ENCODE measurements at regions not wholly inside any gene's neighbourhood (a gene's known extent, or its start where the extent isn't known, plus 50 kb on each side); places are given as distances from the start of the nearest gene placed in this dataset.
A peak's percentile ranks its signal among the peaks of the same experiment; 100 is the strongest.

DNA sequence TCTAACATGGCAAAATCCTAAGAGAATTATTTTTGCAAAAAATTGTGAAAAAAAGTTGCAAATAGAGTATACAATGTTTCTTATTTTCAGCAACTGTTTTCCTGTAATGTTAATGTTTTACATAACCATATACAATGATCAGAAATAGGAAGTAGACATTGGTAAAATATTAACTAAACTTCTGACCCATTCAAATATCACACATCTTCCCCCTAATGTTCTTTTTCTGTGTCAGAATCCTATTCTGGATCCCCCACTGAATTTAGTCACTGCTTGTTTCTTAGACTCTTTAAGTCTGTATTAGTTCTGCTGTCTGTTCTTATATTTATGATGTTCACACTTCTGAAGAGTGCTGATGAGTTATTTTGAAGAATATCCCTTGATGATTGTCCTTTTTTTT lies 62.0 kb downstream of the HFE start:
- DNase-seq: no peak

DNA sequence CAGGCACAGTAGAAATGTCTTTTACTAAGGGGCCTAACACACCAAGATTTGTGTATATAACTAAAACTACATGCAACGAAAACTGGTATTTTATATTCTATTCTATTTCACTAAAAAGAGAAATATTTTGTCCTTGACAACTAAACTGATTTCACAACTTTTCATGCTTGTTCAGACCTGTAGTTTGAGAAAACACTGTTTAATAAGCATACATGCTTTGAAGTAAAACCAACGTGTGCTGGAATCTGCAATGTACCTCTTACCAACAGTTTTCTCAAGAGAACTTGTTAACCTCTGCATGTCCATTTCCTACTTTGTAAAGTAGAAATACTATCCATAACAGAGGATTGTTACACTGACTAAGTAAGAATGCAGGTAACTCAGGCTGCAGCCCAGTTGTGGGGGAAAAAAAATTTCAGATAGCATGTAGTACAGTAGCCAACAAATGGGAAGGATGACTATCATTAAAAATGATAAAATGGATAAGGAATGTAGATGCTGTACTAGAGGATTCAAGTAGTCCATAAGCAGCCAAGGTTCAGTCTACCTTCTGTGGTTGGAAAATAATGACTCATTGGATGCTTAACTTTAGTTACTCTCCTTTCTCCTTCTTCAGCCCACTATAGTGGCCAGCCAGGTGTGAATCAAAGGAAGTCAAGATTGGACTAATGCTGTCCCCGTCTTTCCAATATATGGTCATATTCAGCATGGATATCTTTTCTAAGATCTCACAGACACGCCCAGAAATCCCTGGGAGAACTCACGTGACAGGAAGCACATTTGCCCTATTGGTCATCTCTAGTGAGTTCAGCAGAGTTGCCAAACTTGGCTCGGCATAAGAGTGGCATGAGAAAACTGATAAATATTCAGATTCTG lies 65.2 kb downstream of the HFE start:
- DNase-seq: no peak

DNA sequence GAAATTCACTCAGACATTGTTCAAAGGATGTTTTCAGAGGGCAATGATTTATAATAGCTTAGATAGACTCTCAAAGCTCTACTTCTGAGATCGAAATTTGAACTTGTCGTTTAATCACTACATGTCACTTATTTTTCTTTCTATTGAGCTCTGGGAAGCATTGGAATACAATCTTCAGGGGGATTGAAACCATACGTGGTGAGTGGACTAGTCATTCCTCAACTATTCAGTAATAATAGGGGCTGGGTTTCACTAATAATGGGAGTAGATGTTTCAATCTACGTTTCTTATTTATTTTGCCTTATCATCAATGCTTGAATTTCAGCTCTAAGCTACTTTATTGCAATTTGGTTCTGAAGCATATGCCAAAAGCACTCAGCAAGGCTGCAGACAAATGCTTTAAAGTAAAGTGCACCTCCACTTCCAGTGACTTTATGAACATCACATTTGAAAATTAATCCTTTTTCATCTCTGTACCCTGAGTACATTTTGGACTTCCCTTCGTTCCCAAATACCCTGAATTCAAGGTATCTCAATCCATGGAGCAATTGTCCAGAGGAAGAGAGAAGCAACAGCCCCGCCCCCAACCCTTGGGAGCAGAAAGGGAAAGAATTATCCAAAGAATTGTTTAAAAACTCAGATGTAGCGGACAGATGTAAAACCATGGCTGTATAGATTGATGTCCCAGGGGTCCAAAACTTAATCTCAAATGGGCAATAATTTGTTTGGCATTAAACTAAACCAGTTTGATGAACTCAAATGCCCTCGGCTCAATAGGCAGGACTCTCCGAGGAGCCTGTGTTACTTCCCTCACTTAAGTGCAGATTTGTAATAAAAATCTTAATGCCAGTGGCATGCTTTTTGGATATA lies 68.1 kb downstream of the HFE start:
- peak in 1 of 2 experiments; percentile 49 for DNase-seq

DNA sequence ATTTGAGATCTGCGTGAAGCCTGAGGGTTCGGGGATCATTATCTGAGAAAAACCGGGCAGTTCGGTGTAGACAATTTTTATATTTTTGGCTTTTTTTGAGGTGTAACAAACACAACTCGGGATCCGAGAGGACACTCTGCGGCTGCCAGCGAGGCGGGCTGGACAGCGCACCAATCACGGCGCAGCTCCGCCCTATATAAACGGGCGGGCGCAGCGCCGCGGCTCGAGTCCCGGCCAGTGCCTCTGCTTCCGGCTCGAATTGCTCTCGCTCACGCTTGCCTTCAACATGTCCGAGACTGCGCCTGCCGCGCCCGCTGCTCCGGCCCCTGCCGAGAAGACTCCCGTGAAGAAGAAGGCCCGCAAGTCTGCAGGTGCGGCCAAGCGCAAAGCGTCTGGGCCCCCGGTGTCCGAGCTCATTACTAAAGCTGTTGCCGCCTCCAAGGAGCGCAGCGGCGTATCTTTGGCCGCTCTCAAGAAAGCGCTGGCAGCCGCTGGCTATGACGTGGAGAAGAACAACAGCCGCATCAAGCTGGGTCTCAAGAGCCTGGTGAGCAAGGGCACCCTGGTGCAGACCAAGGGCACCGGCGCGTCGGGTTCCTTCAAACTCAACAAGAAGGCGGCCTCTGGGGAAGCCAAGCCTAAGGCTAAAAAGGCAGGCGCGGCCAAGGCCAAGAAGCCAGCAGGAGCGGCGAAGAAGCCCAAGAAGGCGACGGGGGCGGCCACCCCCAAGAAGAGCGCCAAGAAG lies 69.0 kb downstream of the HFE start:
- DNase-seq: peak; percentile 74 to 85

DNA sequence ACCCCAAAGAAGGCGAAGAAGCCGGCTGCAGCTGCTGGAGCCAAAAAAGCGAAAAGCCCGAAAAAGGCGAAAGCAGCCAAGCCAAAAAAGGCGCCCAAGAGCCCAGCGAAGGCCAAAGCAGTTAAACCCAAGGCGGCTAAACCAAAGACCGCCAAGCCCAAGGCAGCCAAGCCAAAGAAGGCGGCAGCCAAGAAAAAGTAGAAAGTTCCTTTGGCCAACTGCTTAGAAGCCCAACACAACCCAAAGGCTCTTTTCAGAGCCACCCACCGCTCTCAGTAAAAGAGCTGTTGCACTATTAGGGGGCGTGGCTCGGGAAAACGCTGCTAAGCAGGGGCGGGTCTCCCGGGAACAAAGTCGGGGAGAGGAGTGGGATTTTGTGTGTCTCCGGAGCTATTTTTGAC lies 69.6 kb downstream of the HFE start:
- DNase-seq: peak in 1 of 2 experiments; percentile 70

DNA sequence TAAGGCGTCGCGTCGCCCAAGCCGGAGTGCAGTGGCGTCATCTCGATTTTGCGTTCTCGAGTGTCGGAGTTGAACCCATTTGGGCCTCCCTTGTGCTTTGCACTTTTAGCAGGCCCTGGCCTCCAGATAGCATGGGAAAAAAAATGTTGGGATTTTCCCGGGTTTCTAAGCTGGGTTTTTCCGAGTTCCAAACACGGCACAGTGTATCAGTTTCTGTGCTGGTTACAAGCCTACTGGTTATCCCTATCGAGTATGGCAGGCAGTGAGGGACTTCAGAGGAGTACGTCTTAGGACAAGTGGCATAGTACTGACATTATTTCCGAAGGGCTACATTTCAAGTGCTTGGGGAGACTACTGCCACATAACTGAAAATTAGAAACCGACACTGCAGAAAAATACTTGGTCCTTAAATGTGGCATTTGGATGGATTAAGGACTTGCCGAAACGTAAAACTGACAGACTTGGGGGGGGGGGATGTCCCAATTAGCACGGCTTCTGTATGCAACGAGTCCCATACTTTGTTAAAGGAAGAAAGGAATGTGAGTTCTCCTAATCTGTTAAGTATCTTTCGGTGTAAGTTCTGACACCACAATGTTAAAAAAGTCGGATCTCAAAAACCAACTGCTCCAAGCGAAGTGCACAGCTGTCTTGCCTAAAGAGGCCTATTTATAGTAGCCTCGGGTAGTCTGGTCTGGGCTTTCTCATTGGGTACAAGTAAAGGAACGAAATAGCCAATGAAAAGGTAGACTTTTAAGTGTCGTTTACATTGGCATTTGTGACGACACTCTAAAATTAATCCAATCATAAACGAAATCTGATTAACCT lies 70.2 kb downstream of the HFE start:
- peak; percentile 87 to 95 for DNase-seq

DNA sequence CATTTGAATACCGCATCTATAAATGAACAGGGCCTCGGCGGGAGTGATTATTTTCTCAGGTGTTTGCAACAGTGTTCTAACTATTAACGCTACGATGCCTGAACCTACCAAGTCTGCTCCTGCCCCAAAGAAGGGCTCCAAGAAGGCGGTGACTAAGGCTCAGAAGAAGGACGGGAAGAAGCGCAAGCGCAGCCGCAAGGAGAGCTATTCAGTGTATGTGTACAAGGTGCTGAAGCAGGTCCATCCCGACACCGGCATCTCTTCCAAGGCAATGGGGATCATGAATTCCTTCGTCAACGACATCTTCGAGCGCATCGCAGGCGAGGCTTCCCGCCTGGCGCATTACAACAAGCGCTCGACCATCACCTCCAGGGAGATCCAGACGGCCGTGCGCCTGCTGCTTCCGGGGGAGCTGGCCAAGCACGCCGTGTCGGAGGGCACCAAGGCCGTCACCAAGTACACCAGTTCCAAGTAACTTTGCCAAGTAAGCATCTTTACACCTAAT lies 70.9 kb downstream of the HFE start:
- no peak for DNase-seq

DNA sequence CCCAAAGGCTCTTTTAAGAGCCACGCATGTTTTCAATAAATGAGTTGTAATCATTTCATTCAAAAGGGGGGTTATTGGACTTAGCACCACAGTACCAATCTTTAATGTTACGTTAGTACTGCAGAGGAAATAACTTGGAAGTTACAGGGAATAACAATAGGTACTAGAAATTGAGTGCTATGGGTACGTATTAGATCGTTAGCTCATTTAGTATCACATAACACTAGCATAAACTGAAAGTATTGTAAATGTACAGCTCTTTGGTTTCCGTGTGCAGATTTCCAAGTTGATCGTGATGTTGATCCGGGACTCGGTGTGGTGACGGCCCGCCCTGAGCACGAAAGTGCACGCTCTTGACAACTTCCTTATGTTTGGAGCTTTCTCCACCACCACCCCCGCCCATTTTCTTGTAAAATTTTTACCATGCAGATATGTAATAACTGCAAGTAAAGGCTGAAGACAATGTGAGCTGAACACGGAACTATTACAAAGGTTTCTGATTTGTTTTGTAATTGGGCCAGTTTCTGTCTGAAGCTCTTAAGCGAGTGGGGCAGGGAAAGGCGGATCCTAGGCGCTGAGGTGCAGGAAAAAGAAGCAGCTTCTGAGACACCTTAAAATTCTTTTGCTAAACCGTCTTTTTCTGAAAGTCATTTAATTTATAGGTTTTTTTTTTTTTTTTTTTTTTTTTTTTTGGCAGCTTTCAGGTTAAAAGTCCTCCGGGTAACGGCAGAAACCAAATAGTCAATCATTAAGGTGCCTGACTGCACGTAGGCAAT lies 71.5 kb downstream of the HFE start:
- peak in 1 of 2 experiments; percentile 33 for DNase-seq

DNA sequence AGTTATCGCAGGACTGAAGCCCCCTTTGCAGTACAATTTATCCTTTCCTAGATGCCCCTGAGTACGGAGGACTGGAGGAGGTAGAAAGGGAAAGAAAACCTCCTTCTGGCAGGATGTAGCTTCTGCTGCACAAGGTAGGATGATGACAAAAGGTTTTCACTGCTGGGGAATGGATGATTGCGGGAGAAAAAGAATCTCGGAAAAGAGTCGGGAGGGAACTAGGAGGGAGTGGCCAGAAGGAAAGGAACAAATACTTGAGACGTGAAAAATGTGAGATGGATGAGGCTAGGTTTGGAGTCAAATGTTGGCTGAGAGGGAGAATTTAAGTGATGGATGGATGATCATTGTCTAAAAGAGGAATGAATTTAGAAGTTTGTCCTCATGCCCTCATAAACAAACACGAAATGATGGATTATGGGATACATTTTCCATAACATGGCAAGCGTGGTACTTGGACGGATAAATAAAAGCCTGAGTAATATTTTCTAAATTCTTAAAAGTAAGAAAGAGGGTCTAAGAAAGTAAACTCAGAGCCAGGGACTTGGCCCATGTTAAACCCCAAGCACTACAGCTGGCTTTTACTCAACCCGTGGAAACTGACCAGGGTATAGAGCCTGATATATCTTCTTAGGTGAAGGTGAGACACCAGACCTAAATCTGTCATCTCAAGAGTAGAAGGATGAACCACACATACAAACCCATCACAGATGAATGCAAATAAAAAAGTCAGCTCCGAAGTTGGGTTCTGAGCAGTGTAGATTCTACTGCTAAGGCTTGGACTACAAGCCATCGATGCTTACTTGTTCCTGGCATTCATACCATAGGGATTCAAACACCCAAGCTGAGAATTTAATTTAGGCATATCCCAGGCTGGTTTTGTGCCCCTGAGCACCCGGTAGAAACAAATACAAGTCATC lies 72.4 kb downstream of the HFE start:
- DNase-seq: no peak

DNA sequence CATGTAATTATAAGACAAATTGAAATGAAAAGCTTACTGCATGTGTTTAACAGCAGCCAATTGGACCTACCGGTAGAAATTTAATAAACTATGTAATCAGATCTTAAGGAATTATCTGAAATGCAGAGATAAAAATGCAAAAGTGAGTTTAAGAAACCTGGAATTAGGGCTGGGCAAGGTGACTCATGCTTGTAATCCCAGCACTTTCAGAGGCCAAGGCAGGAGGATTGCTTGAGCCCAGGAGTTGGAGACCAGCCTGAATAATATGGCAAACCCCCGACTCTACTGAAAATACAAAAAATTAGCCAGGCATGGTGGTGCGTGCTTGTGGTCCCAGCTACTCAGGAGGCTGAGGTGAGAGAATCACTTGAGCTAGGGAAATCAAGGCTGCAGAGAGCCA lies 74.1 kb downstream of the HFE start:
- no peak for DNase-seq

DNA sequence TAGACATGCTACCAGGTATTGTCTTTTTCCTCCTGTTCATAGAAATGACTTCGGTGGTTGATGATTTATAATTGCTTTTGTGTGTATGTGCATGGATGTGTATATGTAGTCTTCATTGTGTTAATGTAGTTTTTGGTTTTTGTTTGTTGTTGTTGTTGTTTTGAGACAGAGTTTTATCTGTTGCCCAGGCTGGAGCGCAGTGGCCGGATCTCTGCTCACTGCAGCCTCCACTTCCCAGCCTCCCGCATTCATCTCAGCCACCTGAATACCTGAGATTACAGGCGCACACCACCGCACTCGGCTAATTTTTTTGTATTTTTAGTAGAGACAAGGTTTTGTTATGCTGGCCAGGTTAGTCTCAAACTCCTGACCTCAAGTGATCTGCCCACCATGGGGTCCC lies 75.2 kb downstream of the HFE start:
- DNase-seq: no peak

DNA sequence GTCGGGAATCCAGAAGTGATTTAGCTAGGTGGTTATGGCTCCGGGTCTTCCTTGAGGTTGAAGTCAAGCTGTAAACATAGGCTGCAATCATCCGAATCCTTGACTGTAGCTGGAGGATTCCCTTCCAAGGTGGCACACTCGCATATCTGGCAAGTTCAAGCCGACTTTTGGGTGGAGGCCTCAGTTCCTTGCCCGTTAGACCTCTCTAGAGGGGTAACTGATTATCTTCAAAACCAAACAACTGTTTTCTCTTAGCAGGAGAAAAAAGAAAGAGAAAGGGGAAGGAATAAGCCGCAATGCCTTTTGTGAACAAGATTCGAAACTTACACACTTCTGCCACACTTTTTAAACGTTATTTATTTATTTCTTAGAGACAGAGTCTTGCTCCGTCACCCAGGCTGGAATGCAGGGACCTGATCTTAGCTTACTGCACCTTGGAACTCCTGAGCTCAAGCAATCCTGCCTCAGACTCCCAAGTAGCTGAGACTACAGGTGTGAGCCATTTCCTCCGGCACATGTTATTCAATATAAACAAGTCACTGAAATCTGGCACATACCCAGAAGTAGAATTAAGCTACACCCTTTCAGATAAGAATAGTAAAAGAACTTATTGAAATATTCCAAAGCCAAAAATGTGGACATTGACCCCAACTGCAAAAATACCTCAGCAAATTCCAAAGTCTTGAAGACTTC lies 76.3 kb downstream of the HFE start:
- DNase-seq: no peak

DNA sequence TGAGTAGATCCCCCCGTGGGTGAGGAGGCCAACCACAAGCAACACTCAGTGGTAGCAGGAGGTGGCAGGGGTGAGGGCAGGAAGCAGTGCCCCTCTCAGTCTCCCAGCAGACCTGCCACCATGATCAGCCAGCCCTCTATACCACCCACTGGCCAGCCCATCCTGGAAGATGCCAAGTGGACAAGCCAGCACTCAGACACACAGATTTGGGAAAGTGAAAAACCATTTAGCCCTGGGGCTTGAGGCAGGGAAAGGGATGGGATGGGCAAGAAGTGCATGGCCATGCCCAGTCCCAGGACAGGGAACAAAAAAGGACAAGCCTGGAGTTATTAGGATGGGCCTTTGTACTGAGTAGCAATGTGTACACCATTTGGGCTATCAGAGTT lies 76.9 kb downstream of the HFE start:
- no peak for DNase-seq

DNA sequence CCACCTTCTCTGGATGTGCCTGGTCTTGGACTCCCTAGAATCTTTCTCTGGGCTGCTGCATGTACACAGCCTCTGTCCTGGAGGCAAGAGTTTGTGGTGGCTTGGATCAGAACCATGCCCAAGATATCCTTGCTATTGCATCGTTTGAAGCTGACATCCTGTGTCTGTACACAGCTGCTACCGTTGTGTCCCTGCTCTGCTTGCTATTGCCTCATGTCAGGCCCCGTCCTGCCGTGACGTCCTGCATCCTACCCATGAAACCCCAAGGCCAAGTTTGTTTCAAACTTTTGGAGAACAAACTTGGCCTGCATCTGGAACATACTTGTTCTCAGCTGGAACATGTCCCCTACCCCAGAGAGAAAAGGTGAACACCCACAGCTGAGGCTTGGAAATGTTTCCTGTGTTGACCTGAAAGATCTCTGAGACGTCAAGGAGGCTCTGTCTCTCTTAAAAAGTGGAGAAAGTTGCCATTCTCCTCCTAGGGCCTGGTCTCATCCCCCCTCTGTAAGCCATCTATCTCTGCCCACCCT lies 78.1 kb downstream of the HFE start:
- no peak for DNase-seq

DNA sequence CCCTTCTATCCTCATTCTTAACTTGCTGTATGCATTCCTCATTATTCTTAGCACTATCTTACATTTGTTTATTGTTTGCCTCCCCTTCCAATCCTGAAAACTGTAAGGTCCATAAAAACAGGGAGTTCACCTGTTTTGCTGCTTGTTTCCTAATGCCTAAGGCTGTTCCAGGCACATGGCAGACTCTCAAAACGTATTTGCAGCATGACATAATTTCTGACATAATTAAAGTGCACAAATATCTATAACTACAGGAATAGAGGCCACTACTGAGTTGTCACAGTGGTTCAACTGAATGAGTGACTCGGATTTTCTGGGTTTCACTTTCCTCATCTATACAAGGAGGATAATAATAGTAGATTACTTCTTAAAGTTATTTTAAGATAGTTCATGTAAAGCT lies 83.0 kb downstream of the HFE start:
- DNase-seq: no peak

DNA sequence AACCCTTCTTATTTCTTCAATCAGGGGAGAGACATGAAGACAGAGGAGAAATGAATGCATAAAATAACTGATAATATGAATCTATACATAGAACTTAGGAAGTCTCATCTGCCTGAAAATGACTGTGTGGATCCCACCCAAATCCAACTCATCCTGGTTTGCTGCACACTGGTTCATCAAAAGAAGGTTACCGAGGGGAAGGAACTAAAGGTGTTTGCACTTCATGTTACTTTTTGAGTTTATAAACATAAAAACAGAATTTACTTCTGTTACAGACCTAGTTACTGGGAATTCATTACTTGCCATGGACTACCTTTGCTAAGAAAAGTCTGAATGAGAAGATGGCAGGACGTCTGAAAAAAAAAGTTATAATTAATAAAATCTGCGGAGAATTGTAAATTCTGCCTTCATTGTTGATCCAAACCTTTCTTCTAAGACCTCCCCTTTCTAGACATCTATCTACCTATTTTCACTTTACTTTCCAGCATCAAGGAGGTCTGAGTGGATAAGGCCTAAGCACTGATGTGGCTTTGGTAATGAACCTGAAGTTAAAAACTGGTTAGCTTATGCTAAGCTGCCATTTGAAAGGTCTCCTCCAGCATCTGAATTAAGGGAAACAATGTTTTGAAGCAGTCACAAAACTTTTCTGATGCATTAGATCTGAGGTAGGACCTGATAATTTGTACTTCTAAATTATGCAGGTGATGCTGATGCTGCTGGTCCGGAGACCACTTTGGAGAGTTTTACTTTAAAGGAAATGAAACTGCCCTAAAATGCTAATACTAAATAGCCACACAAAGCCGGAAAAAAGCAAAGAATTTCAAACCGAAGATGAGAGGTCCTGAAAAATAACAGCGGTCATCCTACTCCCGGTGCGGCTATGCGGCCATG lies 84.0 kb downstream of the HFE start:
- no peak for DNase-seq

DNA sequence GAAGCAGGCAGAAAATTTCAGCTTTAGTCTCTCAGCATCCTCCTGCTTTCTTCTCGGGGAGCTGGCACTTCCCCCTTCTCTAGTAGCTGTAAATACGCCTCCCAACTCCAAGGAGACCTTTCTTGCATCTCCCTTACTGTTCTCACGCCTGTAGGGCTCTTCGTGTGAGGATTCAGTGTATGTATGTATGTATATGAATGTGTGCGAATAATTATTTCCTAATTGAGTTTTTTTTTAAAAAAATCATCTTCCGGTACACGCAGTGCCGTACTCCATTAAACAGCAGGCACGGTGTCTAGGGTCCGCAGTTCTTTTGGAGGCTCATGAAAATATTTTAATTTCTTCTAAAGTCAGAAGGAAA lies 85.4 kb downstream of the HFE start:
- no peak for DNase-seq

DNA sequence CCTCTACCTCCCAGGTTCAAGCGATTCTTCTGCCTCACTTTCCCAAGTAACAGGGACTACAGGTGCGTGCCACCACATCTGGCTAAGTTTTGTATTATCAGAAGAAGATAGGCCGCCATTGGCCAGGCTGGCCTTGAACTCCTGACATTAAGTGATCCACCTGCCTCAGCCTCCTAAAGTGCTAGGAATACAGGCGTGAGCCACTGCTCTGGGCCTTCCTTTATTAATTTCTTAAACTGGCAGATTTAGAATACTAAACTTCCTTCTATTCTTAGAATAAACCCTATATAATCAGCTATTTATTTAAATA lies 86.6 kb downstream of the HFE start:
- DNase-seq: no peak

DNA sequence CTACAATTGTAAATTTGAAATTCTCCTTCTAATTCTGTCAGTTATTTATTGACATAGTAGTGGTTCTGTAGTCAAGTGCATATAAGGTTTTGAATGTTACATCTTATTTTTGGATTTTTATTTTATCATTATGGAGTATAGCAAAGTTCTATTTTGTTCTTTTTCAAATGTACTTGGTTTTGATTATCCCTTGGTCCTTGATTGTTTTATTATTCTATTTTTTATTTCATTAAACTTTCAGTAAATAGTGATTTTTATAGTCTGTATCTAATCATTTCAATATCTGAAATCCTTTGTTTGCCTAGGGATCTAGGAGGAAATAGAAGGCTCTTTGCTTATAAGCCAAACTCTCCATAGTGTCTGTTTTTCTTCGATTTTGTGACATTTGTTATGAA lies 87.8 kb downstream of the HFE start:
- DNase-seq: no peak

All from NCI-H1930 (cell line).